NT2/D1 (cell line): ENCODE measurements at regions not wholly inside any gene's neighbourhood (a gene's known extent, or its start where the extent isn't known, plus 50 kb on each side); places are given as distances from the start of the nearest gene placed in this dataset.

ENCODE experiments used
- SUZ12 ChIP-seq: IDR thresholded peaks from 2 replicates; pipeline ENCODE4 v1.6.1; 2011; ENCODE audit not compliant: insufficient read length, insufficient read depth; ENCODE audit errors: extremely low read depth
- ZNF274 ChIP-seq: IDR thresholded peaks from 2 replicates; pipeline ENCODE4 v1.6.1; 2011; ENCODE audit warnings: mild to moderate bottlenecking, low read depth, low read length

DNA sequence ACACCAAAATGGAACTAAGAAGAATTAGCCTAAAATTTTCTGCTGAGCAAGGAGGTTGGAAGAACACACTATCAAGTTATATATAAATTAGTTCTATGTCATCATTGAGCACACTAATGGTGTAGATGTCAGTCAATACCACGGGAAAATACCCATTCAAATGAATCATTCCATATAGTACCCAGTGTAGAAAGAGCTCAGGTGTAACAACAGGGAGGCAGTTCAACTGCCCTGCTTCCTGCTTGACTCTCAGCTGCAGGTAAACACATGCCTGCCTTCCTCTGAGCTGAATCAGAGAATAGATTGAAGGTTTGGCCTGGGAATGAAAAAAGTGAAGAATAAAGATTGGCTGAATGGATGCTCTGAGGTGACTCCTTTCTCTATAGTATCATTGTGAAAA lies 1088.0 kb downstream of the AGBL1 start:
- TF ChIP-seq ZNF274 (no peak), SUZ12 (no peak)
